Gastrocnemius medialis (tissue), 4 donors: ENCODE measurements at regions not wholly inside any gene's neighbourhood (a gene's known extent, or its start where the extent isn't known, plus 50 kb on each side); places are given as distances from the start of the nearest gene placed in this dataset.
A peak's percentile ranks its signal among the peaks of the same experiment; 100 is the strongest.

Experiments
- ATAC-seq, 2 donors: fragments of 150-250 bp; one replicate each; pipeline ENCODE4 v1.9.1; 2016
- DNase-seq, 2 donors: peaks; one replicate each; pipeline ENCODE4 v3.0.0-alpha.2; 2019
- H3K27ac ChIP-seq, 4 donors: fragments of 200-600 bp; sonication (generic); 1 replicate in 1 of 4; 2 replicates in 3 of 4; pipeline ENCODE4 v1.5.1; 2016 to 2018; ENCODE audit warnings: mild to moderate bottlenecking in 2 of 4, moderate library complexity in 1 of 4
- H3K27me3 ChIP-seq, 3 donors: fragments of 200-600 bp; sonication (generic) in 2 of 3; 1 replicate in 1 of 3; 2 replicates in 2 of 3; pipeline versions ENCODE4 v1.5.1 to v1.6.0; 2016 to 2019; ENCODE audit warnings: mild to moderate bottlenecking in 1 of 3, moderate library complexity in 1 of 3
- H3K36me3 ChIP-seq, 2 donors: fragments of 200-600 bp; sonication (generic) in 1 of 2; one replicate each; pipeline ENCODE4 v1.5.1; 2017 to 2018
- H3K4me1 ChIP-seq, 2 donors: fragments of 200-600 bp; sonication (generic) in 1 of 2; one replicate each; pipeline ENCODE4 v1.5.1; 2016 to 2017; ENCODE audit warnings: mild to moderate bottlenecking in 2 of 2
- H3K4me3 ChIP-seq, 4 donors: fragments of 200-600 bp; sonication (generic) in 3 of 4; 1 replicate in 1 of 4; 2 replicates in 3 of 4; pipeline ENCODE4 v1.5.1; 2016 to 2019; ENCODE audit warnings: mild to moderate bottlenecking in 2 of 4
- H3K9me3 ChIP-seq, 3 donors: fragments of 200-600 bp; sonication (generic) in 2 of 3; 1 replicate in 1 of 3; 2 replicates in 2 of 3; pipeline ENCODE4 v1.5.1; 2016 to 2019
- CTCF ChIP-seq, 5 experiments: fragments of 450-650 bp in 3 of 5; fragments of 200-600 bp in 2 of 5; sonication (generic) in 2 of 5; IDR thresholded peaks in 4 of 5; conservative IDR thresholded peaks in 1 of 5; 1 replicate in 4 of 5; 2 replicates in 1 of 5; pipeline ENCODE4 v1.5.1; 2016 to 2019; ENCODE audit warnings: antibody characterized with exemption in 5 of 5, mild to moderate bottlenecking in 3 of 5, moderate library complexity in 3 of 5
- POLR2A ChIP-seq, 2 donors: fragments of 450-650 bp; IDR thresholded peaks; one replicate each; pipeline ENCODE4 v1.6.1; 2017; ENCODE audit warnings: antibody characterized with exemption in 2 of 2, mild to moderate bottlenecking in 2 of 2, moderate library complexity in 2 of 2
- in situ Hi-C, 4 donors: fragments of 200-750 bp; cut with MboI; loops; one replicate each; pipeline versions ENCODE4 v1.15.0 to v1.8.0; 2017; ENCODE audit warnings: low sequenced_read_pairs in 4 of 4
- intact Hi-C: fragments of 100-400 bp; cut with DNase I; formaldehyde crosslinking; loops from one replicate; pipeline ENCODE4 v1.15.1; 2023; ENCODE audit warnings: low total_unique reads

- no peak for DNase-seq
- Histone ChIP-seq H3K9me3 (no peaks in the 10 kb centered on the region), H3K27ac (no peak overlapping the region), H3K36me3 (no peaks in the 10 kb centered on the region), H3K27me3 (no peaks in the 10 kb centered on the region), H3K4me3 (no peak overlapping the region), H3K4me1 (peaks cover 0 to 15% of the 10 kb centered on the region in 2 donors)
- intact Hi-C loops (no loop called here), in situ Hi-C loops (no loop called here)
- TF ChIP-seq CTCF (IDR thresholded peaks at IDR 0.05 in 4 of 5, conservative IDR thresholded peaks at IDR 0.05 in 1 of 5) (no peak), POLR2A (IDR thresholded peaks at IDR 0.05) (no peak)
- no peak for ATAC-seq
Observed at GRCh38 chr6:11830520-11830919, 51.9 kb upstream of the ADTRP start.

GRCh38 chr6:11830105-11830504 lies 51.5 kb upstream of the ADTRP start:
- Histone ChIP-seq H3K27ac (no peak overlapping the region), H3K4me3 (no peak overlapping the region), H3K4me1 (peaks cover 0 to 13% of the 10 kb centered on the region in 2 donors), H3K27me3 (no peaks in the 10 kb centered on the region), H3K9me3 (no peaks in the 10 kb centered on the region), H3K36me3 (no peaks in the 10 kb centered on the region)
- in situ Hi-C loops, result no loop called here
- ATAC-seq (peak in 1 of 2 donors; percentile 66), DNase-seq (no peak)
- no peak for TF ChIP-seq CTCF (IDR thresholded peaks at IDR 0.05 in 4 of 5, conservative IDR thresholded peaks at IDR 0.05 in 1 of 5)
- no peak for TF ChIP-seq POLR2A (IDR thresholded peaks at IDR 0.05)
- intact Hi-C loops, result no loop called here

- H3K27ac ChIP-seq, result no peak overlapping the region
- no peaks in the 10 kb centered on the region for H3K9me3 ChIP-seq
- H3K4me3 ChIP-seq, result no peak overlapping the region
- DNase-seq (no peak), ATAC-seq (no peak)
- H3K27me3 ChIP-seq, result no peaks in the 10 kb centered on the region
- H3K4me1 ChIP-seq, result no peaks in the 10 kb centered on the region
- intact Hi-C loops (no loop called here), in situ Hi-C loops (no loop called here)
- TF ChIP-seq POLR2A (IDR thresholded peaks at IDR 0.05) (no peak), CTCF (IDR thresholded peaks at IDR 0.05 in 4 of 5, conservative IDR thresholded peaks at IDR 0.05 in 1 of 5) (no peak)
- no peaks in the 10 kb centered on the region for H3K36me3 ChIP-seq
Observed at GRCh38 chr6:11828262-11828870, 49.8 kb upstream of the ADTRP start.
